SU-DHL-6 (cell line): ENCODE measurements at regions not wholly inside any gene's neighbourhood (a gene's known extent, or its start where the extent isn't known, plus 50 kb on each side); places are given as distances from the start of the nearest gene placed in this dataset.

ENCODE experiments used
- H2AFZ ChIP-seq: fragments of 200-600 bp; sonication (generic); 2 replicates; pipeline ENCODE4 v1.6.1; 2014; ENCODE audit warnings: low read depth, mild to moderate bottlenecking, moderate library complexity, mixed read lengths, antibody characterized with exemption, low read length; ENCODE audit not compliant: severe bottlenecking
- H3F3A ChIP-seq: fragments of 200-600 bp; shearing (Covaris generic); 2 replicates; pipeline ENCODE4 v1.6.0; 2016; ENCODE audit warnings: antibody characterized with exemption, mild to moderate bottlenecking; ENCODE audit not compliant: insufficient read depth
- H3K27ac ChIP-seq: fragments of 200-600 bp; sonication (generic); 2 replicates; pipeline ENCODE4 v1.5.1; 2016; ENCODE audit warnings: low read depth, mild to moderate bottlenecking, low read length, moderate library complexity, mixed read lengths
- H3K27me3 ChIP-seq: fragments of 200-600 bp; sonication (generic), shearing (Covaris generic); 2 replicates; pipeline ENCODE4 v1.6.0; 2014; ENCODE audit warnings: mild to moderate bottlenecking, low read length
- H3K36me3 ChIP-seq: fragments of 200-600 bp; sonication (generic); 2 replicates; pipeline ENCODE4 v1.6.1; 2014; ENCODE audit warnings: mild to moderate bottlenecking, low read length, mixed read lengths
- H3K4me2 ChIP-seq: fragments of 300-600, 200-600 bp; shearing (Covaris generic), sonication (generic); 2 replicates; pipeline ENCODE4 v1.6.0; 2014; ENCODE audit warnings: low read length, low read depth, mild to moderate bottlenecking; ENCODE audit not compliant: poor library complexity, severe bottlenecking
- H3K4me3 ChIP-seq: fragments of 200-600 bp; sonication (generic); 2 replicates; pipeline ENCODE4 v1.5.1; 2014; ENCODE audit warnings: antibody characterized with exemption, low read length, mild to moderate bottlenecking, mixed read lengths; ENCODE audit not compliant: insufficient read depth, poor library complexity, severe bottlenecking
- H3K79me2 ChIP-seq: fragments of 200-600 bp; sonication (generic); 2 replicates; pipeline ENCODE4 v1.6.1; 2014; ENCODE audit warnings: mild to moderate bottlenecking, low read length, moderate library complexity; ENCODE audit not compliant: insufficient read depth
- H3K9ac ChIP-seq: fragments of 200-600 bp; sonication (generic); 2 replicates; pipeline ENCODE4 v1.7.0; 2014; ENCODE audit warnings: mild to moderate bottlenecking, low read length
- H3K9me2 ChIP-seq: fragments of 200-600 bp; sonication (generic); replicated peaks from 2 replicates; pipeline ENCODE4 v1.6.1; 2014; ENCODE audit warnings: low read length; ENCODE audit not compliant: insufficient read depth
- H3K9me3 ChIP-seq: fragments of 200-600 bp; sonication (generic); 2 replicates; pipeline ENCODE4 v1.6.1; 2014; ENCODE audit warnings: low read length, mixed read lengths; ENCODE audit not compliant: insufficient read depth
- H4K20me1 ChIP-seq: fragments of 200-600 bp; sonication (generic); 2 replicates; pipeline ENCODE4 v1.6.1; 2014; ENCODE audit warnings: low read depth, mild to moderate bottlenecking, antibody characterized with exemption, low read length, moderate library complexity, mixed read lengths
- CTCF ChIP-seq: fragments of 200-600 bp; sonication (generic); IDR thresholded peaks from one replicate; pipeline ENCODE4 v1.5.1; 2017; ENCODE audit warnings: antibody characterized with exemption, mild to moderate bottlenecking, low read length, moderate library complexity; ENCODE audit not compliant: insufficient read depth, poor library complexity, severe bottlenecking
- EZH2phosphoT487 ChIP-seq: fragments of 200-600 bp; sonication (generic), shearing (Covaris generic); conservative IDR thresholded peaks from 2 replicates; pipeline ENCODE4 v1.6.1; 2018; ENCODE audit warnings: mild to moderate bottlenecking, antibody characterized with exemption, low read length, moderate library complexity, mixed read lengths

GRCh38 chr16:79328402-79329165 is 272.0 kb downstream of the MAF start:
- H3K36me3 ChIP-seq = no peaks in the 10 kb centered on the region
- no peaks in the 10 kb centered on the region for H4K20me1 ChIP-seq
- H2AFZ ChIP-seq = no peak overlapping the region
- no peaks in the 10 kb centered on the region for H3K27me3 ChIP-seq
- no peak overlapping the region for H3K4me3 ChIP-seq
- H3K9me3 ChIP-seq = no peaks in the 10 kb centered on the region
- H3K9ac ChIP-seq = no peak overlapping the region
- no peak for TF ChIP-seq CTCF
- no peak for TF ChIP-seq EZH2phosphoT487
- H3F3A ChIP-seq = no peaks in the 10 kb centered on the region
- H3K27ac ChIP-seq = no peak overlapping the region
- H3K9me2 ChIP-seq = no peaks in the 10 kb centered on the region
- H3K4me2 ChIP-seq = no peak overlapping the region
- no peaks in the 10 kb centered on the region for H3K79me2 ChIP-seq

GRCh38 chr16:79327836-79328235 is 272.7 kb downstream of the MAF start:
- no peaks in the 10 kb centered on the region for H3K27me3 ChIP-seq
- H3K79me2 ChIP-seq = no peaks in the 10 kb centered on the region
- no peak overlapping the region for H3K4me2 ChIP-seq
- H4K20me1 ChIP-seq = no peaks in the 10 kb centered on the region
- no peaks in the 10 kb centered on the region for H3K9me3 ChIP-seq
- no peak overlapping the region for H3K4me3 ChIP-seq
- H3K9ac ChIP-seq = no peak overlapping the region
- H3K36me3 ChIP-seq = no peaks in the 10 kb centered on the region
- TF ChIP-seq CTCF (no peak), EZH2phosphoT487 (no peak)
- H3K9me2 ChIP-seq = no peaks in the 10 kb centered on the region
- no peak overlapping the region for H2AFZ ChIP-seq
- no peak overlapping the region for H3K27ac ChIP-seq
- no peaks in the 10 kb centered on the region for H3F3A ChIP-seq

GRCh38 chr16:79326549-79326948 is 274.0 kb downstream of the MAF start:
- H2AFZ ChIP-seq = no peak overlapping the region
- no peak for TF ChIP-seq CTCF
- no peak for TF ChIP-seq EZH2phosphoT487
- no peaks in the 10 kb centered on the region for H3K9me2 ChIP-seq
- no peak overlapping the region for H3K4me2 ChIP-seq
- H3K9ac ChIP-seq = no peak overlapping the region
- H3K79me2 ChIP-seq = no peaks in the 10 kb centered on the region
- H4K20me1 ChIP-seq = no peaks in the 10 kb centered on the region
- H3K27me3 ChIP-seq = no peaks in the 10 kb centered on the region
- H3K4me3 ChIP-seq = no peak overlapping the region
- no peaks in the 10 kb centered on the region for H3K36me3 ChIP-seq
- no peaks in the 10 kb centered on the region for H3F3A ChIP-seq
- H3K9me3 ChIP-seq = no peaks in the 10 kb centered on the region
- no peak overlapping the region for H3K27ac ChIP-seq
